BE2C (cell line): ENCODE measurements at regions not wholly inside any gene's neighbourhood (a gene's known extent, or its start where the extent isn't known, plus 50 kb on each side); places are given as distances from the start of the nearest gene placed in this dataset.

Experiments
- DNase-seq: peaks from one replicate; pipeline ENCODE4 v3.0.0-alpha.2; 2020
- H3K27me3 ChIP-seq: fragments of 250-450 bp; sonication (Bioruptor Pico); 2 replicates; pipeline ENCODE4 v1.5.1; 2020; ENCODE audit warnings: mild to moderate bottlenecking
- H3K36me3 ChIP-seq: fragments of 250-450 bp; sonication (Bioruptor Pico); 2 replicates; pipeline ENCODE4 v1.5.1; 2020; ENCODE audit warnings: mild to moderate bottlenecking
- H3K4me1 ChIP-seq: fragments of 250-450 bp; sonication (Bioruptor Pico); 2 replicates; pipeline ENCODE4 v1.5.1; 2020
- H3K4me3 ChIP-seq: 2 replicates; pipeline ENCODE4 v1.5.1; 2011; ENCODE audit warnings: low read depth, low read length
- H3K9me3 ChIP-seq: fragments of 250-450 bp; sonication (Bioruptor Pico); 2 replicates; pipeline ENCODE4 v1.5.1; 2020
- CTCF ChIP-seq: IDR thresholded peaks from 2 replicates; pipeline ENCODE4 v1.5.1; 2012; ENCODE audit warnings: mild to moderate bottlenecking, low read depth, low read length

GRCh38 chr2:38168710-38169480, 92.9 kb upstream of the CYP1B1 start:
- no peak for TF ChIP-seq CTCF
- H3K27me3 ChIP-seq: no peaks in the 10 kb centered on the region
- H3K36me3 ChIP-seq: no peaks in the 10 kb centered on the region
- DNase-seq: peak; percentile 9
- no peaks in the 10 kb centered on the region for H3K4me1 ChIP-seq
- no peak overlapping the region for H3K4me3 ChIP-seq
- H3K9me3 ChIP-seq: no peaks in the 10 kb centered on the region

- Histone ChIP-seq H3K9me3 (no peaks in the 10 kb centered on the region), H3K36me3 (no peaks in the 10 kb centered on the region), H3K27me3 (no peaks in the 10 kb centered on the region), H3K4me3 (no peak overlapping the region), H3K4me1 (no peaks in the 10 kb centered on the region)
- no peak for TF ChIP-seq CTCF
- no peak for DNase-seq
Measured at GRCh38 chr2:38167968-38168350, 92.0 kb upstream of the CYP1B1 start.

- Histone ChIP-seq H3K4me1 (no peaks in the 10 kb centered on the region), H3K27me3 (no peaks in the 10 kb centered on the region), H3K4me3 (no peak overlapping the region), H3K36me3 (no peaks in the 10 kb centered on the region), H3K9me3 (no peaks in the 10 kb centered on the region)
- TF ChIP-seq CTCF: no peak
- no peak for DNase-seq
Measured at GRCh38 chr2:38165698-38166097, 89.7 kb upstream of the CYP1B1 start.

GRCh38 chr2:38164881-38165280, 88.9 kb upstream of the CYP1B1 start:
- H3K4me3 ChIP-seq: no peak overlapping the region
- DNase-seq: no peak
- no peaks in the 10 kb centered on the region for H3K27me3 ChIP-seq
- H3K9me3 ChIP-seq: no peaks in the 10 kb centered on the region
- no peak for TF ChIP-seq CTCF
- H3K36me3 ChIP-seq: no peaks in the 10 kb centered on the region
- no peaks in the 10 kb centered on the region for H3K4me1 ChIP-seq

GRCh38 chr2:38163579-38163978, 87.6 kb upstream of the CYP1B1 start:
- no peak for DNase-seq
- Histone ChIP-seq H3K9me3 (no peaks in the 10 kb centered on the region), H3K27me3 (no peaks in the 10 kb centered on the region), H3K36me3 (no peaks in the 10 kb centered on the region), H3K4me1 (no peaks in the 10 kb centered on the region), H3K4me3 (no peak overlapping the region)
- TF ChIP-seq CTCF: no peak

GRCh38 chr2:38163006-38163405, 87.1 kb upstream of the CYP1B1 start:
- H3K27me3 ChIP-seq: no peaks in the 10 kb centered on the region
- no peak for TF ChIP-seq CTCF
- no peak overlapping the region for H3K4me3 ChIP-seq
- H3K4me1 ChIP-seq: no peaks in the 10 kb centered on the region
- no peaks in the 10 kb centered on the region for H3K36me3 ChIP-seq
- no peaks in the 10 kb centered on the region for H3K9me3 ChIP-seq
- no peak for DNase-seq
